Breast epithelium (tissue), 4 donors: ENCODE measurements at regions not wholly inside any gene's neighbourhood (a gene's known extent, or its start where the extent isn't known, plus 50 kb on each side); places are given as distances from the start of the nearest gene placed in this dataset.

ENCODE experiments used
- DNase-seq, 2 donors: peaks; one replicate each; pipeline ENCODE4 v3.0.0-alpha.2; 2019; ENCODE audit warnings: low spot score in 2 of 2
- H3K27ac ChIP-seq, 2 donors: fragments of 200-600 bp; sonication (generic) in 1 of 2; one replicate each; pipeline ENCODE4 v1.5.1; 2016 to 2019; ENCODE audit warnings: mild to moderate bottlenecking in 1 of 2
- H3K27me3 ChIP-seq, 2 donors: fragments of 200-600 bp; sonication (generic) in 1 of 2; one replicate each; pipeline versions ENCODE4 v1.5.1 to v1.6.0; 2017 to 2019; ENCODE audit warnings: control low read depth in 1 of 2, mild to moderate bottlenecking in 1 of 2
- H3K36me3 ChIP-seq: fragments of 200-600 bp; one replicate; pipeline ENCODE4 v1.5.1; 2019
- H3K4me1 ChIP-seq, 2 donors: fragments of 200-600 bp; sonication (generic); one replicate each; pipeline ENCODE4 v1.5.1; 2016 to 2019; ENCODE audit warnings: control low read depth in 1 of 2
- H3K4me3 ChIP-seq, 3 donors: fragments of 200-600 bp; sonication (generic); 1 replicate in 2 of 3; 2 replicates in 1 of 3; pipeline ENCODE4 v1.5.1; 2016 to 2019; ENCODE audit warnings: mild to moderate bottlenecking in 3 of 3, moderate library complexity in 2 of 3
- H3K9me3 ChIP-seq, 2 donors: fragments of 200-600 bp; sonication (generic) in 1 of 2; one replicate each; pipeline ENCODE4 v1.5.1; 2016 to 2019; ENCODE audit warnings: control low read depth in 1 of 2
- POLR2A ChIP-seq: fragments of 450-650 bp; IDR thresholded peaks from one replicate; pipeline ENCODE4 v1.6.1; 2016; ENCODE audit warnings: antibody characterized with exemption, mild to moderate bottlenecking, moderate library complexity
- POLR2AphosphoS5 ChIP-seq, 3 donors: sonication (generic); formaldehyde crosslinking; IDR thresholded peaks; one replicate each; pipeline ENCODE4 v1.6.1; 2017; ENCODE audit warnings: antibody characterized with exemption in 3 of 3
- intact Hi-C: fragments of 100-400 bp; cut with DNase I; formaldehyde crosslinking; loops from one replicate; pipeline ENCODE4 v1.15.1; 2023; ENCODE audit warnings: low total_unique reads
- TF ChIP-seq, protein P1 (sequence below), 3 donors: fragments of 450-650 bp; IDR thresholded peaks; one replicate each; pipeline ENCODE4 v1.5.1; 2016 to 2017; ENCODE audit warnings: antibody characterized with exemption in 3 of 3, mild to moderate bottlenecking in 3 of 3, moderate library complexity in 3 of 3

DNA sequence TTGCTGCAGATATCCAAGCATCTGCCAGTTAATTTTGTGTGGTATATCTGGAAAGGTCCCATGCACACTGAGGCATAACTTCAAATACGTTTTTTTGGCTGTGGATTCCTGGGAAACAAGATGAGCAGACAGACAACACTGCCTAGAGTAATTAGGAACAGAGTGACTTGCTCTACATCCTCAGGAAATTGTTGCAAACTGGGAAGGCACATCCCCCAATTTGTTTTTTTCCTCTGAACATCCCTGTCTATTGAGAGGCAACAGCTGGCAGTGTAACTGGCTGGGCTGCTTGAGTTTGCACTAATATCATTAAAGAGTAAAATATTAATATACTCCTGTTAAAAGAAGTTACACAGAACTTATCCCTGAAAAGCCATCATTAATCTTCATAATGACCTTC lies 207.7 kb upstream of the SLIT2 start:
- intact Hi-C loops, result no loop called here
- no peak overlapping the region for H3K4me3 ChIP-seq
- H3K36me3 ChIP-seq, result no peaks in the 10 kb centered on the region
- TF ChIP-seq POLR2A (no peak), POLR2AphosphoS5 (IDR thresholded peaks at IDR 0.05) (no peak)
- TF ChIP-seq, protein P1, sequence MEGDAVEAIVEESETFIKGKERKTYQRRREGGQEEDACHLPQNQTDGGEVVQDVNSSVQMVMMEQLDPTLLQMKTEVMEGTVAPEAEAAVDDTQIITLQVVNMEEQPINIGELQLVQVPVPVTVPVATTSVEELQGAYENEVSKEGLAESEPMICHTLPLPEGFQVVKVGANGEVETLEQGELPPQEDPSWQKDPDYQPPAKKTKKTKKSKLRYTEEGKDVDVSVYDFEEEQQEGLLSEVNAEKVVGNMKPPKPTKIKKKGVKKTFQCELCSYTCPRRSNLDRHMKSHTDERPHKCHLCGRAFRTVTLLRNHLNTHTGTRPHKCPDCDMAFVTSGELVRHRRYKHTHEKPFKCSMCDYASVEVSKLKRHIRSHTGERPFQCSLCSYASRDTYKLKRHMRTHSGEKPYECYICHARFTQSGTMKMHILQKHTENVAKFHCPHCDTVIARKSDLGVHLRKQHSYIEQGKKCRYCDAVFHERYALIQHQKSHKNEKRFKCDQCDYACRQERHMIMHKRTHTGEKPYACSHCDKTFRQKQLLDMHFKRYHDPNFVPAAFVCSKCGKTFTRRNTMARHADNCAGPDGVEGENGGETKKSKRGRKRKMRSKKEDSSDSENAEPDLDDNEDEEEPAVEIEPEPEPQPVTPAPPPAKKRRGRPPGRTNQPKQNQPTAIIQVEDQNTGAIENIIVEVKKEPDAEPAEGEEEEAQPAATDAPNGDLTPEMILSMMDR (IDR thresholded peaks at IDR 0.05), result no peak
- DNase-seq, result no peak
- peaks cover 0 to 3% of the 10 kb centered on the region in 2 donors for H3K4me1 ChIP-seq
- H3K27ac ChIP-seq, result no peak overlapping the region
- no peaks in the 10 kb centered on the region for H3K27me3 ChIP-seq
- H3K9me3 ChIP-seq, result no peaks in the 10 kb centered on the region

DNA sequence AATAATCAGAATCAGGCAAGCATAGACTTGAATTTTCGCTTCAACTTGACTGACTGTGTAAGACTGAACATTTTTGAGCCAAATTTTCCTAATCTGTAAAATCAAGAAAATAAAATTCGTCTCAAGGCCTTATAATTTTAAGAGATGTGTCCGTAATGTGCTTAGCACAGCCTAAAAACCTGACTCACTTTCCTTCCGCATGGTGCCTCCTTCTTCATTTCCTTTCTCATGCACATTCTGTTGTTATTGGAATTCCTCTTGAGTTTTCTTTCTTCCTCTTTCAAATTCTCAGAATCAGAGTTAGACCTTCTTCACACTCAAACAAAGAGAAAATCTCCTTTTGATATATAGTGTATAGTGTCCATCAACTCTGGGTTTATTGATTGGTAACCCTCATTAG lies 208.9 kb upstream of the SLIT2 start:
- Histone ChIP-seq H3K27me3 (no peaks in the 10 kb centered on the region), H3K4me1 (peaks cover 0 to 3% of the 10 kb centered on the region in 2 donors), H3K27ac (no peak overlapping the region), H3K36me3 (no peaks in the 10 kb centered on the region), H3K4me3 (no peak overlapping the region), H3K9me3 (no peaks in the 10 kb centered on the region)
- intact Hi-C loops, result no loop called here
- DNase-seq, result no peak
- TF ChIP-seq, protein P1 (IDR thresholded peaks at IDR 0.05), result no peak
- TF ChIP-seq POLR2AphosphoS5 (IDR thresholded peaks at IDR 0.05) (no peak), POLR2A (no peak)

DNA sequence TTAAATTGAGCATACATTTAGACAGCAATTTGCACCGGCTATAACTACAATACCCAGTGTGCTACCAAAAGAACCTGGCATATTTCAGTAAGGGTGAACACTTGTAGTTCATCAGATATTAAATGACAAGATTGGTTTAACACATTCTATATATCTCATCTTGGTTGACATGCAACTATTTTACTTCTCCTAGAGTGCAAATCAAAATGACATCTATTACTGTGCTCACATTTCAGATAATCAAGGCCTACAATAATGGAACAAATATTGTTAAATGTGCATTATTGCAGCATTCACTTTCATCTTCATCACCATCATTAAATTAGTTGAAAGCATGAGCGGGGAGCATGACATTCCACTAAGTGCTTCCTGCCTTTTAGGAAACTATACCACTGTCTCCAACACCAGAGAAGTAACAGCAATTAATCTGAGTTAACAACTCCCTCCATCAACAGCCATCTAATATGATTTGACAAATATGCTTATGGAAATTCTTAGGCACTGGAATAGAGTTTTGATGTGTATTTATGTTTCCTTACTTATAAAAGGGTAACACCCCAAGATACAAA lies 209.8 kb upstream of the SLIT2 start:
- Histone ChIP-seq H3K9me3 (no peaks in the 10 kb centered on the region), H3K27me3 (no peaks in the 10 kb centered on the region), H3K36me3 (no peaks in the 10 kb centered on the region), H3K27ac (no peak overlapping the region), H3K4me1 (peaks cover 0 to 3% of the 10 kb centered on the region in 2 donors), H3K4me3 (no peak overlapping the region)
- TF ChIP-seq, protein P1 (IDR thresholded peaks at IDR 0.05), result no peak
- TF ChIP-seq POLR2A, result no peak
- TF ChIP-seq POLR2AphosphoS5 (IDR thresholded peaks at IDR 0.05), result no peak
- DNase-seq, result no peak
- intact Hi-C loops, result no loop called here

DNA sequence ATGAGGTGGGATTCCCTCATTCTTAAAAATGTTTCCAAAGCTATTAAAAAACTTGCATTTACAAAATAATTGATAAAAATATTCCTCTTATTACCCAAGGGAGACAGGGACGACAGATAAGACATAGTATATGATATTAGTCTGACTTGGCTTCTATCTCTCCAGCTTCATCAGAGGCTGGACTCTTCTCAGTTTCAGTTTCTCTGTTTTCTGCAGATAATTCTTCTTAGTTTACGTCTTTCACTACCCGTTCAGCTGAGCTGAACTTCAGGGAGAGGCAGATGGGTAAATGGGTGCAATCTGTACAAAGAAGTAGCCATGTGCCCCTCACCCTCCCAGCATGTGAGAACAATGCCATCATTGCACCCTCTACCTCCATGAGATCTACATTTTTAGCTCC lies 214.0 kb upstream of the SLIT2 start:
- Histone ChIP-seq H3K36me3 (no peaks in the 10 kb centered on the region), H3K4me3 (peak overlapping the region in 1 of 3 donors; percentile 1), H3K27ac (no peak overlapping the region), H3K27me3 (no peaks in the 10 kb centered on the region), H3K4me1 (no peaks in the 10 kb centered on the region), H3K9me3 (no peaks in the 10 kb centered on the region)
- no peak for TF ChIP-seq POLR2A
- TF ChIP-seq, protein P1 (IDR thresholded peaks at IDR 0.05), result no peak
- no peak for TF ChIP-seq POLR2AphosphoS5 (IDR thresholded peaks at IDR 0.05)
- DNase-seq, result no peak
- intact Hi-C loops, result no loop called here

DNA sequence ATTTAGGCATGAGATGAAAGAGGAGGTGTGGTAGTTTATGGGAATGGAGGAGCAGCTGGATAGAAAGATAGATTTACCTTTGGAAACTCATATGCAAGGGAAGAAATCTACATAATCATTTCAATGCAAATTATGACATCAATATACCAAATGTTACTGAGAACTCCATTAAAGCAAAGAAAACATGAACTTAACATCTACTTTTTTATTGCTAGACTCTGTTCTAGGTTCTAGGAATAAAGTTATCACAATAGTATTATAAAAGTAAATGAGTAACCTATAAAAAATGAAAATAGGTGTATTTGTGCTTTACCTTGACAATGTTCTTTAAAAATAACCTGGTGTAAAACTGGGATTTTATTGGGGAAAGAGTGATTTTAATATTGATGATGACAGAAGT lies 221.6 kb upstream of the SLIT2 start:
- no peak for TF ChIP-seq POLR2A
- H3K9me3 ChIP-seq, result no peaks in the 10 kb centered on the region
- no peak overlapping the region for H3K27ac ChIP-seq
- H3K36me3 ChIP-seq, result no peaks in the 10 kb centered on the region
- no peaks in the 10 kb centered on the region for H3K4me1 ChIP-seq
- intact Hi-C loops, result no loop called here
- no peak overlapping the region for H3K4me3 ChIP-seq
- no peak for DNase-seq
- H3K27me3 ChIP-seq, result no peaks in the 10 kb centered on the region

DNA sequence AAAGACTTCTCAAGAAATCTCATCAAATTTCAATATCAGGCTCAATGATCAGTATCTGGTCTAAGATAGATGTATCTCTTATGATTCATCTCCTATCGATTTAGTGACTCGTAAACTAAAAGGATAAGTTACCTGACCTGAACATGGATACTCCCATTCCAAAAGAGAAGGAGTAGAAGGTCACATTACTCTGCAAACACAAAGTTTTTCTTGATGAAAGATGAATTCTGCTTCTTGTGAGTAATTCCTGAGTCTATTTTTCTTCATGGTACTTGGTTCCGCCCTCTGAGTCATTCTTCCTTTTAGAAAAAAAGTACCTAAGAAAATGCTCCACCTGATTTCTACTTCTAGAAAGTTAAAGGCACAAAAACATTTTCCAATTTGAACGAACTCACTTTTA lies 223.1 kb upstream of the SLIT2 start:
- intact Hi-C loops, result no loop called here
- Histone ChIP-seq H3K27me3 (no peaks in the 10 kb centered on the region), H3K36me3 (no peaks in the 10 kb centered on the region), H3K4me3 (no peak overlapping the region), H3K9me3 (no peaks in the 10 kb centered on the region), H3K27ac (no peak overlapping the region), H3K4me1 (no peaks in the 10 kb centered on the region)
- no peak for DNase-seq
- TF ChIP-seq, protein P1 (IDR thresholded peaks at IDR 0.05), result no peak
- TF ChIP-seq POLR2A (no peak), POLR2AphosphoS5 (IDR thresholded peaks at IDR 0.05) (no peak)
